K562 (cell line): ENCODE measurements at regions not wholly inside any gene's neighbourhood (a gene's known extent, or its start where the extent isn't known, plus 50 kb on each side); places are given as distances from the start of the nearest gene placed in this dataset.

ENCODE experiments used
- ARID2 ChIP-seq: fragments of 450-650 bp; IDR thresholded peaks from 2 replicates; pipeline ENCODE4 v1.6.1; 2017; ENCODE audit warnings: antibody characterized with exemption, mild to moderate bottlenecking
- ARNT ChIP-seq, 2 experiments: fragments of 450-650 bp; IDR thresholded peaks; 2 replicates each; pipeline ENCODE4 v1.6.1; 2016; ENCODE audit warnings: mild to moderate bottlenecking in 1 of 2
- ASH1L ChIP-seq: fragments of 450-650 bp; IDR thresholded peaks from 2 replicates; pipeline ENCODE4 v1.6.1; 2018; ENCODE audit warnings: borderline replicate concordance, mild to moderate bottlenecking, low read depth; ENCODE audit not compliant: partially characterized antibody
- COPS2 ChIP-seq: fragments of 450-650 bp; conservative IDR thresholded peaks from 2 replicates; pipeline ENCODE4 v1.6.1; 2016; ENCODE audit warnings: mild to moderate bottlenecking, moderate library complexity
- KHSRP ChIP-seq: fragments of 450-650 bp; IDR thresholded peaks from 2 replicates; pipeline ENCODE4 v1.6.1; 2017
- MTA3 ChIP-seq: fragments of 450-650 bp; formaldehyde crosslinking; IDR thresholded peaks from 2 replicates; pipeline ENCODE4 v1.6.1; 2017; ENCODE audit warnings: mild to moderate bottlenecking, borderline replicate concordance
- ZBTB8A ChIP-seq: fragments of 450-650 bp; IDR thresholded peaks from 2 replicates; pipeline ENCODE4 v1.6.1; 2018; ENCODE audit warnings: mild to moderate bottlenecking, moderate library complexity; ENCODE audit not compliant: partially characterized antibody
- ZNF318 ChIP-seq, 2 experiments: fragments of 450-650 bp; IDR thresholded peaks; 2 replicates each; pipeline ENCODE4 v1.6.1; 2016; ENCODE audit warnings: mild to moderate bottlenecking in 2 of 2, borderline replicate concordance in 1 of 2, low read depth in 1 of 2, moderate library complexity in 1 of 2
- TF ChIP-seq, protein P1 (sequence below), 2 experiments: IDR thresholded peaks; 2 replicates each; pipeline ENCODE4 v1.6.1; 2011; ENCODE audit warnings: borderline replicate concordance in 1 of 2, control low read depth in 1 of 2, low read depth in 1 of 2, low read length in 1 of 2, mild to moderate bottlenecking in 1 of 2, mixed read lengths in 1 of 2, moderate library complexity in 1 of 2; ENCODE audit not compliant: insufficient read depth in 1 of 2, insufficient read length in 1 of 2, poor library complexity in 1 of 2, severe bottlenecking in 1 of 2; ENCODE audit errors: extremely low read depth in 1 of 2
- TF ChIP-seq, protein P2 (sequence below): IDR thresholded peaks from 3 replicates; pipeline ENCODE4 v1.6.1; 2011; ENCODE audit warnings: borderline replicate concordance, mild to moderate bottlenecking, moderate library complexity; ENCODE audit not compliant: insufficient read length; ENCODE audit errors: extremely low read depth

DNA sequence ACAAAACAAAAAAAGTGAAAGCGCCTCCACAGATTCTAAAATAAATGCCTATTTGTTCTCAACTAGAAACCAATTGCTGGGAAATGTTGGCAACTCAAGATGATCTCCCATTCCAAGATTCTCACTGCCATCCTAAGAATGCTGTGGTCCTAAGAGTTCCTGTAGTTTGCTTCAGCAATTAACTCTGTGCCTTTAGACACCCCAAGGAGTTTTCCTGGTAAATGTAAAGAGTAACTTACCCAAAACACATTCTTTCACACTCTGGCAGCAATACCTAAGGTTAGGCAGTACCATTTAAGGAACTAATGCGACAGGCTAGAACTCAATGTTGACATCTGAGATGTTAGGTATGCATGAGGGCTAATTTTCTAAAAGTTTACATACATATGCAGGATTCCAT, 58.8 kb upstream of the TANK start (continued):
- TF ChIP-seq ZNF318 (IDR thresholded peaks at IDR 0.05; ENCODE audit: borderline replicate concordance in 1 of 2, low read depth in 1 of 2) (no peak), KHSRP (no peak), ZBTB8A (no peak), COPS2 (no peak), MTA3 (no peak), ARNT (IDR thresholded peaks at IDR 0.05) (no peak), ARID2 (no peak), ASH1L (no peak)
- TF ChIP-seq, protein P1, sequence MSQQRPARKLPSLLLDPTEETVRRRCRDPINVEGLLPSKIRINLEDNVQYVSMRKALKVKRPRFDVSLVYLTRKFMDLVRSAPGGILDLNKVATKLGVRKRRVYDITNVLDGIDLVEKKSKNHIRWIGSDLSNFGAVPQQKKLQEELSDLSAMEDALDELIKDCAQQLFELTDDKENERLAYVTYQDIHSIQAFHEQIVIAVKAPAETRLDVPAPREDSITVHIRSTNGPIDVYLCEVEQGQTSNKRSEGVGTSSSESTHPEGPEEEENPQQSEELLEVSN (IDR thresholded peaks at IDR 0.05; ENCODE audit: borderline replicate concordance in 1 of 2, extremely low read depth in 1 of 2, insufficient read depth in 1 of 2, insufficient read length in 1 of 2, low read depth in 1 of 2, low read length in 1 of 2, poor library complexity in 1 of 2, severe bottlenecking in 1 of 2): no peak
- TF ChIP-seq, protein P2, sequence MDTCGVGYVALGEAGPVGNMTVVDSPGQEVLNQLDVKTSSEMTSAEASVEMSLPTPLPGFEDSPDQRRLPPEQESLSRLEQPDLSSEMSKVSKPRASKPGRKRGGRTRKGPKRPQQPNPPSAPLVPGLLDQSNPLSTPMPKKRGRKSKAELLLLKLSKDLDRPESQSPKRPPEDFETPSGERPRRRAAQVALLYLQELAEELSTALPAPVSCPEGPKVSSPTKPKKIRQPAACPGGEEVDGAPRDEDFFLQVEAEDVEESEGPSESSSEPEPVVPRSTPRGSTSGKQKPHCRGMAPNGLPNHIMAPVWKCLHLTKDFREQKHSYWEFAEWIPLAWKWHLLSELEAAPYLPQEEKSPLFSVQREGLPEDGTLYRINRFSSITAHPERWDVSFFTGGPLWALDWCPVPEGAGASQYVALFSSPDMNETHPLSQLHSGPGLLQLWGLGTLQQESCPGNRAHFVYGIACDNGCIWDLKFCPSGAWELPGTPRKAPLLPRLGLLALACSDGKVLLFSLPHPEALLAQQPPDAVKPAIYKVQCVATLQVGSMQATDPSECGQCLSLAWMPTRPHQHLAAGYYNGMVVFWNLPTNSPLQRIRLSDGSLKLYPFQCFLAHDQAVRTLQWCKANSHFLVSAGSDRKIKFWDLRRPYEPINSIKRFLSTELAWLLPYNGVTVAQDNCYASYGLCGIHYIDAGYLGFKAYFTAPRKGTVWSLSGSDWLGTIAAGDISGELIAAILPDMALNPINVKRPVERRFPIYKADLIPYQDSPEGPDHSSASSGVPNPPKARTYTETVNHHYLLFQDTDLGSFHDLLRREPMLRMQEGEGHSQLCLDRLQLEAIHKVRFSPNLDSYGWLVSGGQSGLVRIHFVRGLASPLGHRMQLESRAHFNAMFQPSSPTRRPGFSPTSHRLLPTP: no peak
